Occipital lobe (tissue), 1 donor: ENCODE measurements at regions not wholly inside any gene's neighbourhood (a gene's known extent, or its start where the extent isn't known, plus 50 kb on each side); places are given as distances from the start of the nearest gene placed in this dataset.
A peak's percentile ranks its signal among the peaks of the same experiment; 100 is the strongest.
"Not testable (repeated sequence)": the region's sequence is repeated elsewhere in the genome, so short reads cannot be mapped to it uniquely, and the experiment has no call there.

Source experiments
- DNase-seq: peaks from one replicate; lab custom pipeline; 2025; lab: John Stamatoyannopoulos, UW

- no peak for DNase-seq
Measured at GRCh38 chr7:26061678-26062603, 90.1 kb upstream of the NFE2L3 start.

GRCh38 chr7:26065652-26066051 is 86.3 kb upstream of the NFE2L3 start:
- no peak for DNase-seq

- DNase-seq: no peak
Measured at GRCh38 chr7:26066736-26067135, 85.3 kb upstream of the NFE2L3 start.

- DNase-seq: no peak
Measured at GRCh38 chr7:26070290-26070689, 81.7 kb upstream of the NFE2L3 start.

- no peak for DNase-seq
Measured at GRCh38 chr7:26071622-26072456, 80.2 kb upstream of the NFE2L3 start.

GRCh38 chr7:26073041-26073440 is 79.0 kb upstream of the NFE2L3 start:
- DNase-seq: no peak

GRCh38 chr7:26074919-26075318 is 77.1 kb upstream of the NFE2L3 start:
- DNase-seq: no peak

GRCh38 chr7:26076691-26077090 is 75.3 kb upstream of the NFE2L3 start:
- no peak for DNase-seq

GRCh38 chr7:26078437-26079336 is 73.3 kb upstream of the NFE2L3 start:
- peak; percentile 26 for DNase-seq

- DNase-seq: no peak
Measured at GRCh38 chr7:26081638-26082037, 70.4 kb upstream of the NFE2L3 start.

- no peak for DNase-seq
Measured at GRCh38 chr7:26083113-26083512, 68.9 kb upstream of the NFE2L3 start.

GRCh38 chr7:26084418-26084817 is 67.6 kb upstream of the NFE2L3 start:
- no peak for DNase-seq

- DNase-seq: no peak
Measured at GRCh38 chr7:26085771-26086170, 66.2 kb upstream of the NFE2L3 start.

GRCh38 chr7:26087321-26088091 is 64.5 kb upstream of the NFE2L3 start:
- no peak for DNase-seq

GRCh38 chr7:26089469-26089868 is 62.5 kb upstream of the NFE2L3 start:
- DNase-seq: not testable (repeated sequence)

- no peak for DNase-seq
Measured at GRCh38 chr7:26090927-26091519, 61.0 kb upstream of the NFE2L3 start.

- no peak for DNase-seq
Measured at GRCh38 chr7:26091933-26092332, 60.1 kb upstream of the NFE2L3 start.

GRCh38 chr7:26093023-26093422 is 59.0 kb upstream of the NFE2L3 start:
- no peak for DNase-seq

- no peak for DNase-seq
Measured at GRCh38 chr7:26096136-26096535, 55.9 kb upstream of the NFE2L3 start.
